ENCODE measurements at regions not wholly inside any gene's neighbourhood (a gene's known extent, or its start where the extent isn't known, plus 50 kb on each side); places are given as distances from the start of the nearest gene placed in this dataset.

- TF ChIP-seq CTCF (conservative IDR thresholded peaks at IDR 0.05 in 1 of 2, IDR thresholded peaks at IDR 0.05 in 1 of 2; ENCODE audit: extremely low read depth in 1 of 2, insufficient read depth in 1 of 2, low read depth in 1 of 2, low read length in 2 of 2), result no peak
- no peak for TF ChIP-seq EZH2 (IDR thresholded peaks at IDR 0.05; ENCODE audit: borderline replicate concordance, low read length)
Observed at GRCh38 chr4:138803051-138803450, 212.5 kb upstream of the NOCT start.
